K562 (cell line): ENCODE measurements at regions not wholly inside any gene's neighbourhood (a gene's known extent, or its start where the extent isn't known, plus 50 kb on each side); places are given as distances from the start of the nearest gene placed in this dataset.
"Not testable (repeated sequence)": the region's sequence is repeated elsewhere in the genome, so short reads cannot be mapped to it uniquely, and the experiment has no call there.

ENCODE experiments used
- ARHGAP35 ChIP-seq: fragments of 450-650 bp; IDR thresholded peaks from 2 replicates; pipeline ENCODE4 v1.6.1; 2018; ENCODE audit not compliant: partially characterized antibody
- CBX2 ChIP-seq: fragments of 200-600 bp; sonication (generic); IDR thresholded peaks from one replicate; pipeline ENCODE4 v1.6.1; 2012; ENCODE audit warnings: mild to moderate bottlenecking, low read length, inconsistent platforms; ENCODE audit not compliant: insufficient read depth, poor library complexity, severe bottlenecking
- CHD4 ChIP-seq: fragments of 200-600 bp; sonication (generic); IDR thresholded peaks from 3 replicates; pipeline ENCODE4 v1.6.1; 2012; ENCODE audit warnings: low read depth, mild to moderate bottlenecking, mixed read lengths, low read length, inconsistent platforms; ENCODE audit not compliant: insufficient read depth, insufficient replicate concordance, poor library complexity, severe bottlenecking
- EZH2 ChIP-seq: IDR thresholded peaks from 2 replicates; pipeline ENCODE4 v1.6.1; 2012; ENCODE audit warnings: low read depth, mild to moderate bottlenecking, inconsistent platforms, low read length, borderline replicate concordance
- MYC ChIP-seq, 2 experiments: fragments of 250-450 bp in 1 of 2; sonication (Bioruptor Pico) in 1 of 2; IDR thresholded peaks; 2 replicates each; pipeline versions ENCODE4 v1.5.1 to v1.6.1; 2012 to 2021; ENCODE audit warnings: low read depth in 2 of 2, borderline replicate concordance in 1 of 2, improper control_type of control experiment in 1 of 2, low read length in 1 of 2, mild to moderate bottlenecking in 1 of 2, moderate library complexity in 1 of 2
- POLR2AphosphoS5 ChIP-seq: IDR thresholded peaks from 2 replicates; pipeline ENCODE4 v1.6.1; 2011; ENCODE audit warnings: mild to moderate bottlenecking, low read depth, low read length, moderate library complexity; ENCODE audit not compliant: control insufficient read depth, insufficient read depth
- YY1 ChIP-seq, 3 experiments: IDR thresholded peaks; 2 replicates each; pipeline ENCODE4 v1.6.1; 2011; ENCODE audit warnings: low read length in 2 of 3, mild to moderate bottlenecking in 2 of 3, moderate library complexity in 2 of 3, borderline replicate concordance in 1 of 3, control low read depth in 1 of 3, low read depth in 1 of 3; ENCODE audit not compliant: insufficient read depth in 3 of 3, insufficient replicate concordance in 2 of 3, control insufficient read depth in 1 of 3, insufficient read length in 1 of 3; ENCODE audit errors: extremely low read depth in 1 of 3
- ZC3H11A ChIP-seq: IDR thresholded peaks from 2 replicates; pipeline ENCODE4 v1.6.1; 2012; ENCODE audit warnings: low read depth, low read length, improper control_type of control experiment
- TF ChIP-seq, protein P1 (sequence below), 3 experiments: IDR thresholded peaks in 2 of 3; conservative IDR thresholded peaks in 1 of 3; 2 replicates each; pipeline ENCODE4 v1.5.1; 2011 to 2012; ENCODE audit warnings: low read length in 3 of 3, mild to moderate bottlenecking in 3 of 3, control low read depth in 2 of 3, improper control_type of control experiment in 1 of 3, inconsistent platforms in 1 of 3, low read depth in 1 of 3, mixed read lengths in 1 of 3, moderate library complexity in 1 of 3; ENCODE audit not compliant: insufficient read depth in 2 of 3
- TF ChIP-seq, protein P2 (sequence below): fragments of 250-450 bp; sonication (Bioruptor Pico); IDR thresholded peaks from 2 replicates; pipeline ENCODE4 v1.5.0; 2021; ENCODE audit warnings: mild to moderate bottlenecking, moderate library complexity
- TF ChIP-seq, protein P3 (sequence below): fragments of 450-650 bp; IDR thresholded peaks from 2 replicates; pipeline ENCODE4 v1.7.0; 2016; ENCODE audit warnings: borderline replicate concordance

DNA sequence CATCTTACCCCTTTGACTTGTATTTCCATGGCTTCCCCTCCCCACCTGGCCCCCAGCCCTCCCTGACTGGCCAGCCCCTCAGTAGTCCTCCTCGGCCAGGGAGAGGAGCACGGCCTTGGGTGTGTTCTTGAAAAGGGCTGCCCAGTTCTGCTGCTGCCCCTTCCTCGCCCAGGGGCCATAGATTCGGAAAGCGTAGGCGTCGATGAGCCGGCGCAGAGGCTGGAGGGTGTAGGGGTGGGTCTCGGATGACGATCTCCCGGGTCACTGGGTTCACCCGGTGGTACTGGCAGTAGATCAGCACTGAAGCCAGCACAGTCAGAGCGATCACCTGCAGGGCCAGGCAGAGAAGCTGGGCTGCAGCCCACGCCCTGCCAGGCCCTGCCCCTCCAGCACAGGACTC is 71.7 kb downstream of the ZNF479 start:
- TF ChIP-seq, protein P1, sequence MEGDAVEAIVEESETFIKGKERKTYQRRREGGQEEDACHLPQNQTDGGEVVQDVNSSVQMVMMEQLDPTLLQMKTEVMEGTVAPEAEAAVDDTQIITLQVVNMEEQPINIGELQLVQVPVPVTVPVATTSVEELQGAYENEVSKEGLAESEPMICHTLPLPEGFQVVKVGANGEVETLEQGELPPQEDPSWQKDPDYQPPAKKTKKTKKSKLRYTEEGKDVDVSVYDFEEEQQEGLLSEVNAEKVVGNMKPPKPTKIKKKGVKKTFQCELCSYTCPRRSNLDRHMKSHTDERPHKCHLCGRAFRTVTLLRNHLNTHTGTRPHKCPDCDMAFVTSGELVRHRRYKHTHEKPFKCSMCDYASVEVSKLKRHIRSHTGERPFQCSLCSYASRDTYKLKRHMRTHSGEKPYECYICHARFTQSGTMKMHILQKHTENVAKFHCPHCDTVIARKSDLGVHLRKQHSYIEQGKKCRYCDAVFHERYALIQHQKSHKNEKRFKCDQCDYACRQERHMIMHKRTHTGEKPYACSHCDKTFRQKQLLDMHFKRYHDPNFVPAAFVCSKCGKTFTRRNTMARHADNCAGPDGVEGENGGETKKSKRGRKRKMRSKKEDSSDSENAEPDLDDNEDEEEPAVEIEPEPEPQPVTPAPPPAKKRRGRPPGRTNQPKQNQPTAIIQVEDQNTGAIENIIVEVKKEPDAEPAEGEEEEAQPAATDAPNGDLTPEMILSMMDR (IDR thresholded peaks at IDR 0.05 in 2 of 3, conservative IDR thresholded peaks at IDR 0.05 in 1 of 3; ENCODE audit: insufficient read depth in 2 of 3, low read depth in 1 of 3, low read length in 3 of 3) = not testable (repeated sequence)
- not testable (repeated sequence) for TF ChIP-seq POLR2AphosphoS5; EZH2; ARHGAP35; CBX2; CHD4; ZC3H11A; YY1 (IDR thresholded peaks at IDR 0.05; ENCODE audit: borderline replicate concordance in 1 of 3, control insufficient read depth in 1 of 3, extremely low read depth in 1 of 3, insufficient read depth in 3 of 3, insufficient read length in 1 of 3, insufficient replicate concordance in 2 of 3, low read depth in 1 of 3, low read length in 2 of 3); MYC (IDR thresholded peaks at IDR 0.05; ENCODE audit: low read depth, low read length); MYC (CRISPR knock-in tag; IDR thresholded peaks at IDR 0.05; ENCODE audit: borderline replicate concordance, low read depth)
- TF ChIP-seq, protein P2, sequence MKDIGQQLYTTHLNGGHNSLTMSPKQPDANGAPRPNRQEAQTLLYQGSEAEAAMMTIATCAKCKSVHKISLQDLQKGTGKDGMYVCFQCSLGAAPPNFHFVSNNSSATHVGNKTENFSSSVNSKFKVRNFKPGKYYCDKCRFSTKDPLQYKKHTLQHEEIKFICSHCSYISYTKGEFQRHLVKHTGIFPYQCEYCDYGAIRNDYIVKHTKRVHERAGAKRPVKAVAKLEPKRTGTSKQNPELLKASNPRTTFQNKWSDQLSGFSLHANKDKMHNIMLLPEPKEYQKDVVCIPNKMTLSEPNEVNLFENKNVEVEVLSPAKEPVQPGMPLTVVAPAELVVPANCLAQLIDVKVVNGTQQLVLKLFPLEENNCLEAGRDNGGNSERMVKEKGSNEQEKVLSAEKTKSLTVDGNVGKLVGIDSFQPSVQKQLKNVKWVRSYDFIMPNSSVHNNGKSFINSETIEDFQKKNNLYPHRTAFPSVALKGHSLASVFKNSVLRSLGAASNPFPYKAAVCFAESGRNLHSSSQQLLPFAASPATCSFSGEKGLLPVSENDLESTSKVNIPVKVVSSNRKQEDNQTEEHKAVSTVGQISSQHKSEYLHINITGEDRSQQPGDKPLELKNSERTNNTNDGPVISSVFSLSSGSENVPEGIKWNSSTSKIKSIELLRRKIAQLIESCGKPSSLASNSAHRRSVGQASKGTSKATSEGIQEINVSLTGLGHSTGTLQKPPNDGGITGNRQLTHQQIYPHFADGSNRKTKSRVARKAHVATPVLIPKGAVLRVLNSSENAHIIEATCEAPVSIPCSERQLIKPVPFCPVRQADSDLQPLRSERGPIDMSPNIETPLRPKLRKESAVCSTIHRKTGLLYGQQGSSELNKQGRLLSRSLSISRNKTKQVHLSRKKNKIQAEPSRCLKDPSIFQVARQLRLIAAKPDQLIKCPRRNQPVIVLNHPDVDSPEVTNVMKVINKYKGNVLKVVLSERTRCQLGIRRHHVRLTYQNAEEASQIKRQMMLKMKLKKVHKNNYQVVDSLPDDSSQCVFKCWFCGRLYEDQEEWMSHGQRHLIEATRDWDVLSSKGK (CRISPR knock-in tag) = not testable (repeated sequence)
- TF ChIP-seq, protein P3, sequence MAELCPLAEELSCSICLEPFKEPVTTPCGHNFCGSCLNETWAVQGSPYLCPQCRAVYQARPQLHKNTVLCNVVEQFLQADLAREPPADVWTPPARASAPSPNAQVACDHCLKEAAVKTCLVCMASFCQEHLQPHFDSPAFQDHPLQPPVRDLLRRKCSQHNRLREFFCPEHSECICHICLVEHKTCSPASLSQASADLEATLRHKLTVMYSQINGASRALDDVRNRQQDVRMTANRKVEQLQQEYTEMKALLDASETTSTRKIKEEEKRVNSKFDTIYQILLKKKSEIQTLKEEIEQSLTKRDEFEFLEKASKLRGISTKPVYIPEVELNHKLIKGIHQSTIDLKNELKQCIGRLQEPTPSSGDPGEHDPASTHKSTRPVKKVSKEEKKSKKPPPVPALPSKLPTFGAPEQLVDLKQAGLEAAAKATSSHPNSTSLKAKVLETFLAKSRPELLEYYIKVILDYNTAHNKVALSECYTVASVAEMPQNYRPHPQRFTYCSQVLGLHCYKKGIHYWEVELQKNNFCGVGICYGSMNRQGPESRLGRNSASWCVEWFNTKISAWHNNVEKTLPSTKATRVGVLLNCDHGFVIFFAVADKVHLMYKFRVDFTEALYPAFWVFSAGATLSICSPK = not testable (repeated sequence)
